ENCODE measurements at regions not wholly inside any gene's neighbourhood (a gene's known extent, or its start where the extent isn't known, plus 50 kb on each side); places are given as distances from the start of the nearest gene placed in this dataset.

GRCh38 chr11:28666632-28667031 lies 558.4 kb downstream of the METTL15 start:
- H3K36me3 Mint-ChIP-seq (ENCODE audit: insufficient read depth, unreplicated experiment), result no peaks in the 10 kb centered on the region
- intact Hi-C loops (cut with micrococcal nuclease; ENCODE audit: unreplicated experiment), result no loop called here
- no peaks in the 10 kb centered on the region for H3K27me3 Mint-ChIP-seq (ENCODE audit: unreplicated experiment)
- H3K27ac Mint-ChIP-seq (ENCODE audit: unreplicated experiment), result no peak overlapping the region
- H3K9me3 Mint-ChIP-seq (ENCODE audit: low read depth, unreplicated experiment), result no peaks in the 10 kb centered on the region
- no peak overlapping the region for H3K4me3 Mint-ChIP-seq (ENCODE audit: low read depth, unreplicated experiment)
- DNase-seq, result no peak
- TF ChIP-seq CTCF (IDR thresholded peaks at IDR 0.05; ENCODE audit: unreplicated experiment), result no peak
- no peaks in the 10 kb centered on the region for H3K4me1 Mint-ChIP-seq (ENCODE audit: low read depth, unreplicated experiment)
- CTCF ChIA-PET, result no interaction called here
- no TSS peak for BruUV-seq (replicated peaks)

DNA sequence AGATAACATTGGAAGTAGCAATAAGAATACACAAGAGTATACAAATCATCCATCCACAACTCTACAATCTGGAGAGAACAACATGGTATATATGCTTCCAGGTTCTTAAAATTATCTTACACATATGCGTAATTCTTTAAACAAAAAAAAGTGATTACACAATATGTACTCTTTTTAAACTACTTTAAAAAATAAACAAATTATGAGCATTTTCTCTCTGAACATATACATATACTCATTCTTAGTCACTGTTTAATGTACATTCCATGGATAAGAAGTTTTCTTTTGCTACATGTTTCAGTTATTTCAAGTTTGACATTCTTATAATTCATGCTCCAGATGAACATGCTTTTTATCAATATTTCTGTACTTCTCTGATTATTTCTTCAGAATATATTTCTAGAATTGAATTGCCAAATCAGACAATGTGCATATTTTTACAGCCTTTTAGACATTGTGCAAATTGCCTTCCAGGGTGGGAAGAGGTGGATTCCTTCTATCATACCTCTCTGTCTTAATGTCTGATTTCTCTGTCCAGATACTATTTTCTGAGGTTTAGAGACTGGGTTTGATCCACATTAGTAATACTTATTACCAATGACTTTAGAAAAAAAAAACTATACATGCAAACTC lies 551.6 kb downstream of the METTL15 start:
- Mint-ChIP-seq H3K4me1 (ENCODE audit: low read depth, unreplicated experiment) (peaks cover 17% of the 10 kb centered on the region), H3K9me3 (ENCODE audit: low read depth, unreplicated experiment) (no peaks in the 10 kb centered on the region), H3K4me3 (ENCODE audit: low read depth, unreplicated experiment) (no peak overlapping the region), H3K27me3 (ENCODE audit: unreplicated experiment) (no peaks in the 10 kb centered on the region), H3K36me3 (ENCODE audit: insufficient read depth, unreplicated experiment) (no peaks in the 10 kb centered on the region), H3K27ac (ENCODE audit: unreplicated experiment) (no peak overlapping the region)
- CTCF ChIA-PET, result interaction anchor here (0.7 kb wide), 1 partner anchor 9 kb away, joined by 3 read pairs; no protein-coding TSS in a partner anchor
- no peak for TF ChIP-seq CTCF (IDR thresholded peaks at IDR 0.05; ENCODE audit: unreplicated experiment)
- BruUV-seq (replicated peaks), result no TSS peak
- no peak for DNase-seq
- intact Hi-C loops (cut with micrococcal nuclease; ENCODE audit: unreplicated experiment), result no loop called here

- peaks cover 17% of the 10 kb centered on the region for H3K4me1 Mint-ChIP-seq (ENCODE audit: low read depth, unreplicated experiment)
- no TSS peak for BruUV-seq (replicated peaks)
- no peak overlapping the region for H3K4me3 Mint-ChIP-seq (ENCODE audit: low read depth, unreplicated experiment)
- TF ChIP-seq CTCF (IDR thresholded peaks at IDR 0.05; ENCODE audit: unreplicated experiment), result no peak
- H3K9me3 Mint-ChIP-seq (ENCODE audit: low read depth, unreplicated experiment), result no peaks in the 10 kb centered on the region
- no peaks in the 10 kb centered on the region for H3K27me3 Mint-ChIP-seq (ENCODE audit: unreplicated experiment)
- CTCF ChIA-PET, result no interaction called here
- intact Hi-C loops (cut with micrococcal nuclease; ENCODE audit: unreplicated experiment), result no loop called here
- H3K36me3 Mint-ChIP-seq (ENCODE audit: insufficient read depth, unreplicated experiment), result no peaks in the 10 kb centered on the region
- DNase-seq, result no peak
- H3K27ac Mint-ChIP-seq (ENCODE audit: unreplicated experiment), result no peak overlapping the region
Measured at GRCh38 chr11:28657378-28658030, 549.3 kb downstream of the METTL15 start.

DNA sequence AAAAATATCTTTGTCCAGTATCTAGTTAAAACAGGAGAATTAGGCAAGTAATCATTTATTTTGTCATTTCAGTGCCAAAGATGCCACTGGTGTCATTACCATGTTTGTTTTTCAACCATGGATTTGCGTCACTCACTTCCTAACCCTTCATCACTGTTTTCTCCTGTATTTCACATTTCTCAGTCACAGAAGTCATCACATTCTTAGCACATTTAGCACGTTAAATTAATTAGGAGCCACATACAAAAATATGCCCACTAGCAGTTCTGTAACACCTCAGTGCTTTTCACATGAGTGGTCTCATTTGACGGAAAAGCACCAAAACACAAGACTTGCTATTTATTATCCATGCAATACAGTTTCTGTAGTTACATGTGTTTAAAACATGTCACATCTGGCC lies 546.0 kb downstream of the METTL15 start:
- no peak for TF ChIP-seq CTCF (IDR thresholded peaks at IDR 0.05; ENCODE audit: unreplicated experiment)
- Mint-ChIP-seq H3K9me3 (ENCODE audit: low read depth, unreplicated experiment) (peaks cover 3% of the 10 kb centered on the region), H3K4me1 (ENCODE audit: low read depth, unreplicated experiment) (peaks cover 31% of the 10 kb centered on the region), H3K27ac (ENCODE audit: unreplicated experiment) (no peak overlapping the region), H3K36me3 (ENCODE audit: insufficient read depth, unreplicated experiment) (no peaks in the 10 kb centered on the region), H3K27me3 (ENCODE audit: unreplicated experiment) (no peaks in the 10 kb centered on the region), H3K4me3 (ENCODE audit: low read depth, unreplicated experiment) (no peak overlapping the region)
- no peak for DNase-seq
- intact Hi-C loops (cut with micrococcal nuclease; ENCODE audit: unreplicated experiment), result no loop called here
- CTCF ChIA-PET, result no interaction called here
- BruUV-seq (replicated peaks), result no TSS peak

Data from Calu3 (cell line).